A673 (cell line): ENCODE measurements at regions not wholly inside any gene's neighbourhood (a gene's known extent, or its start where the extent isn't known, plus 50 kb on each side); places are given as distances from the start of the nearest gene placed in this dataset.

Experiments used
- EZH2 ChIP-seq: fragments of 200-600 bp; sonication (generic); IDR thresholded peaks from 2 replicates; pipeline ENCODE4 v1.6.1; 2017; ENCODE audit warnings: borderline replicate concordance, low read depth, mild to moderate bottlenecking, mixed read lengths, antibody characterized with exemption, low read length; ENCODE audit not compliant: poor library complexity, severe bottlenecking
- TF ChIP-seq, protein P1 (sequence below): fragments of 300-800, 200-600 bp; sonication (generic); conservative IDR thresholded peaks from 2 replicates; pipeline ENCODE4 v1.5.1; 2017; ENCODE audit warnings: low read depth, mild to moderate bottlenecking, antibody characterized with exemption, low read length, moderate library complexity, mixed read lengths

DNA sequence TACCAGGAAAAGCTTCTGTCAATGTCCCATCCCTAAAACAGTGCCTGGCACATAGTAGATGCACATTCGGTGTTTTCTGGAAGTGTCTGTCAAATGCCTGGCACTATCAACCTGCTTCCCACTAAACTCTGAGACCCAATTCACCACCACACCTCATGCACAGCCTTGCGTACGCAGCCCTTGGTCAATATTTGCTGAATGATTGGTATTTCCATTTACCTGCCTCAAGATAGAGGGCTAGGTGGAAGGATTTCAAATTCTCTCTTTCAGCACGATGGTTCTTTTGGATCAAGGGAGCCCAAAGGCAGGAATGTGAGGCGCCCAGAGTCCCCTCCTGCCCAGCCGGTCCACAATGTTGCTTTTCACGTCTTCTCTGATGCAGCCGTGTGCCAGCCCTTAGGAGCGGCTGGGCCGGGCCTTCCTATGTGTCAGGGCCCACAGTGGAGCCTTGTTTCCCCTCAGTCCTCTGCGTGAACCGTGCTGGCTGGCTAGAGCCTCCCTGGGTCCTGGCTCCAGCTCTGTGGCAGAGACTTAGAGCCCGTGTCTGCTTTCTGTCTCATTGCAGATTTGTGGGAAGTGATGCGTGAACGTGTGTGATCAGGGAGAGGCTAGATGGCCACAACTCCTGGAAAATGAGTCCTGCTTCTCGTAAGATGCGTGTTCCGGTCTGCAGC lies 99.9 kb upstream of the RFLNA start:
- TF ChIP-seq, protein P1, sequence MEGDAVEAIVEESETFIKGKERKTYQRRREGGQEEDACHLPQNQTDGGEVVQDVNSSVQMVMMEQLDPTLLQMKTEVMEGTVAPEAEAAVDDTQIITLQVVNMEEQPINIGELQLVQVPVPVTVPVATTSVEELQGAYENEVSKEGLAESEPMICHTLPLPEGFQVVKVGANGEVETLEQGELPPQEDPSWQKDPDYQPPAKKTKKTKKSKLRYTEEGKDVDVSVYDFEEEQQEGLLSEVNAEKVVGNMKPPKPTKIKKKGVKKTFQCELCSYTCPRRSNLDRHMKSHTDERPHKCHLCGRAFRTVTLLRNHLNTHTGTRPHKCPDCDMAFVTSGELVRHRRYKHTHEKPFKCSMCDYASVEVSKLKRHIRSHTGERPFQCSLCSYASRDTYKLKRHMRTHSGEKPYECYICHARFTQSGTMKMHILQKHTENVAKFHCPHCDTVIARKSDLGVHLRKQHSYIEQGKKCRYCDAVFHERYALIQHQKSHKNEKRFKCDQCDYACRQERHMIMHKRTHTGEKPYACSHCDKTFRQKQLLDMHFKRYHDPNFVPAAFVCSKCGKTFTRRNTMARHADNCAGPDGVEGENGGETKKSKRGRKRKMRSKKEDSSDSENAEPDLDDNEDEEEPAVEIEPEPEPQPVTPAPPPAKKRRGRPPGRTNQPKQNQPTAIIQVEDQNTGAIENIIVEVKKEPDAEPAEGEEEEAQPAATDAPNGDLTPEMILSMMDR = no peak
- no peak for TF ChIP-seq EZH2
